Mucosa of rectum (tissue), 2 donors: ENCODE measurements at regions not wholly inside any gene's neighbourhood (a gene's known extent, or its start where the extent isn't known, plus 50 kb on each side); places are given as distances from the start of the nearest gene placed in this dataset.

ENCODE experiments used
- H3K27ac ChIP-seq, 2 donors: one replicate each; pipeline ENCODE4 v1.7.0; 2013; ENCODE audit warnings: inconsistent platforms in 2 of 2, low read depth in 2 of 2, low read length in 2 of 2
- H3K27me3 ChIP-seq, 2 donors: one replicate each; pipeline ENCODE4 v1.7.0; 2013; ENCODE audit warnings: low read length in 2 of 2; ENCODE audit not compliant: control insufficient read depth in 2 of 2, insufficient read depth in 2 of 2
- H3K36me3 ChIP-seq, 2 donors: one replicate each; pipeline ENCODE4 v1.7.0; 2013; ENCODE audit warnings: low read length in 2 of 2; ENCODE audit not compliant: control insufficient read depth in 2 of 2, insufficient read depth in 2 of 2
- H3K4me1 ChIP-seq, 2 donors: one replicate each; pipeline ENCODE4 v1.7.0; 2013; ENCODE audit warnings: low read length in 2 of 2, mild to moderate bottlenecking in 1 of 2; ENCODE audit not compliant: control insufficient read depth in 2 of 2, insufficient read depth in 2 of 2
- H3K4me3 ChIP-seq, 2 donors: one replicate each; pipeline ENCODE4 v1.7.0; 2013; ENCODE audit warnings: low read length in 2 of 2
- H3K9ac ChIP-seq, 2 donors: one replicate each; pipeline ENCODE4 v1.7.0; 2013; ENCODE audit warnings: low read length in 2 of 2, low read depth in 1 of 2, mild to moderate bottlenecking in 1 of 2
- H3K9me3 ChIP-seq, 2 donors: one replicate each; pipeline ENCODE4 v1.7.0; 2013; ENCODE audit warnings: low read length in 2 of 2; ENCODE audit not compliant: control insufficient read depth in 2 of 2
- donor health status: healthy.
- donor health status: Normal muscosa, but diverticular disease.

- H3K36me3 ChIP-seq, result no peaks in the 10 kb centered on the region
- H3K9me3 ChIP-seq, result peaks cover 0 to 2% of the 10 kb centered on the region in 2 donors
- H3K27me3 ChIP-seq, result peaks cover 2% of the 10 kb centered on the region in 2 donors
- H3K27ac ChIP-seq, result no peak overlapping the region
- no peaks in the 10 kb centered on the region for H3K4me1 ChIP-seq
- no peak overlapping the region for H3K9ac ChIP-seq
- H3K4me3 ChIP-seq, result no peak overlapping the region
Observed at GRCh38 chr11:134751031-134751585, 339.1 kb upstream of the B3GAT1 start.

- H3K4me1 ChIP-seq, result no peaks in the 10 kb centered on the region
- H3K9ac ChIP-seq, result no peak overlapping the region
- no peak overlapping the region for H3K4me3 ChIP-seq
- no peak overlapping the region for H3K27ac ChIP-seq
- peaks cover 0 to 2% of the 10 kb centered on the region in 2 donors for H3K9me3 ChIP-seq
- no peaks in the 10 kb centered on the region for H3K36me3 ChIP-seq
- H3K27me3 ChIP-seq, result peaks cover 2% of the 10 kb centered on the region in 2 donors
Observed at GRCh38 chr11:134750619-134751018, 338.6 kb upstream of the B3GAT1 start.

GRCh38 chr11:134749040-134749839 is 337.2 kb upstream of the B3GAT1 start:
- Histone ChIP-seq H3K4me1 (no peaks in the 10 kb centered on the region), H3K36me3 (no peaks in the 10 kb centered on the region), H3K27me3 (peaks cover 2 to 3% of the 10 kb centered on the region in 2 donors), H3K9me3 (peaks cover 0 to 2% of the 10 kb centered on the region in 2 donors), H3K27ac (no peak overlapping the region), H3K9ac (no peak overlapping the region), H3K4me3 (no peak overlapping the region)

GRCh38 chr11:134746609-134747008 is 334.6 kb upstream of the B3GAT1 start:
- Histone ChIP-seq H3K9me3 (peaks cover 0 to 2% of the 10 kb centered on the region in 2 donors), H3K4me1 (no peaks in the 10 kb centered on the region), H3K27ac (no peak overlapping the region), H3K27me3 (peaks cover 5 to 6% of the 10 kb centered on the region in 2 donors), H3K9ac (no peak overlapping the region), H3K36me3 (no peaks in the 10 kb centered on the region), H3K4me3 (no peak overlapping the region)

GRCh38 chr11:134745456-134745855 is 333.4 kb upstream of the B3GAT1 start:
- Histone ChIP-seq H3K9ac (no peak overlapping the region), H3K4me1 (no peaks in the 10 kb centered on the region), H3K4me3 (no peak overlapping the region)

GRCh38 chr11:134743820-134744195 is 331.8 kb upstream of the B3GAT1 start:
- Histone ChIP-seq H3K9me3 (peaks cover 0 to 2% of the 10 kb centered on the region in 2 donors), H3K27ac (no peak overlapping the region), H3K27me3 (peaks cover 4 to 10% of the 10 kb centered on the region in 2 donors), H3K36me3 (no peaks in the 10 kb centered on the region), H3K9ac (no peak overlapping the region), H3K4me1 (no peaks in the 10 kb centered on the region), H3K4me3 (no peak overlapping the region)

More at GRCh38 chr11:134745456-134745855, 333.4 kb upstream of the B3GAT1 start:
- peaks cover 3 to 6% of the 10 kb centered on the region in 2 donors for H3K27me3 ChIP-seq
- H3K27ac ChIP-seq, result no peak overlapping the region
- H3K9me3 ChIP-seq, result peaks cover 0 to 2% of the 10 kb centered on the region in 2 donors
- no peaks in the 10 kb centered on the region for H3K36me3 ChIP-seq

GRCh38 chr11:134742956-134743819 is 331.1 kb upstream of the B3GAT1 start:
- H3K4me1 ChIP-seq, result no peaks in the 10 kb centered on the region
- peaks cover 0 to 2% of the 10 kb centered on the region in 2 donors for H3K9me3 ChIP-seq
- H3K27ac ChIP-seq, result no peak overlapping the region
- H3K4me3 ChIP-seq, result no peak overlapping the region
- H3K36me3 ChIP-seq, result no peaks in the 10 kb centered on the region
- H3K27me3 ChIP-seq, result peaks cover 6 to 10% of the 10 kb centered on the region in 2 donors
- no peak overlapping the region for H3K9ac ChIP-seq

- no peak overlapping the region for H3K27ac ChIP-seq
- peaks cover 6 to 10% of the 10 kb centered on the region in 2 donors for H3K27me3 ChIP-seq
- no peaks in the 10 kb centered on the region for H3K36me3 ChIP-seq
- H3K9ac ChIP-seq, result no peak overlapping the region
- peaks cover 0 to 2% of the 10 kb centered on the region in 2 donors for H3K9me3 ChIP-seq
- no peaks in the 10 kb centered on the region for H3K4me1 ChIP-seq
- H3K4me3 ChIP-seq, result no peak overlapping the region
Observed at GRCh38 chr11:134742224-134742612, 330.2 kb upstream of the B3GAT1 start.

- Histone ChIP-seq H3K4me1 (no peaks in the 10 kb centered on the region), H3K4me3 (no peak overlapping the region), H3K27ac (no peak overlapping the region), H3K9ac (no peak overlapping the region), H3K27me3 (peaks cover 6 to 10% of the 10 kb centered on the region in 2 donors), H3K36me3 (no peaks in the 10 kb centered on the region), H3K9me3 (peaks cover 0 to under 1% of the 10 kb centered on the region in 2 donors)
Observed at GRCh38 chr11:134741453-134742223, 329.6 kb upstream of the B3GAT1 start.
